GM10266 (cell line): ENCODE measurements at regions not wholly inside any gene's neighbourhood (a gene's known extent, or its start where the extent isn't known, plus 50 kb on each side); places are given as distances from the start of the nearest gene placed in this dataset.
"Not testable (repeated sequence)": the region's sequence is repeated elsewhere in the genome, so short reads cannot be mapped to it uniquely, and the experiment has no call there.

Experiments
- DNase-seq: peaks from one replicate; pipeline ENCODE4 v3.0.0; 2012; ENCODE audit errors: extremely low spot score
- TF ChIP-seq, protein P1 (sequence below): IDR thresholded peaks from 2 replicates; pipeline ENCODE4 v1.5.1; 2012; ENCODE audit warnings: mild to moderate bottlenecking, low read depth; ENCODE audit not compliant: control insufficient read depth, insufficient read depth; ENCODE audit errors: missing control alignments

DNA sequence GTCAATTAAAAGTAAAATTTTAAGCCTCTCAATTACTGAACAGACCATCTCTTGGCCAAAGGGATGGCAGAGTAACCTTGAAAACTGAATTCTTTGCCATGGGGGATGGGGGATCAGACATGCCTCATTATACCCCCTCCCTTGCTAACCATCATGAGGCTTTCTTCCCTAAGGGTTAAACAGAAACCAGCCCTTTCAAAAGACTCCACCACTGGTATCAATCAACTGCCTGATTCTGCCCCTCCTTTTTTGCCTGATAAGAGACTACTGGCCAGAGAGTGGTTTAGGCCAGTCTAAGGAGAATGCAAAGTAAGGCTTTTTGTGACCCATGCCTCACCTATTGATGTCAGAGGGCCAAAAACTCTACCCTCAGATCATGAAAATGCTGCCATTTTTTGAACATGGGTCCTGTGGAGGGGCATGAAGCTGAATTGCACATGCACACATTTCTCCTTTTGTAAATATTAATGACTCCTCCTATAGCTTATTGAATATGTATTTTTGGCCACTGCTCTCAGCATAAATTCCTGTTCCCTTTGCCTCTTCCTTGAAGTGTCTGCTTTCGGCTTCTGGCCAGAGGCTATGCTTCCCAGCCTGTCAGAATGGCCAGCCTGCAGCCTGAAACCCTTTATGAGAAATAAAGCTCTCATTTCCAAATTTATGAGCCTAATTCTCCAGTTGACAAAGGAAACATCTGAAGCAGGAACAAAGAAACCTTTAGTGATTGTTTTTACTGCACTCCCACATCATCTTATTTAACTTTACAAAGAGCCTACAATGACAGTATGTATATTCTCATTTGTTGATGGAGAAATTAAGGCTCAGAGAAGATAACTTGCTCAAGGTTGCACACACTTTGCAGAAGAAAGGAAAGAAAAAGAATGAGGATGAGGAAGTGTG lies 270.7 kb upstream of the CELF4 start:
- no peak for DNase-seq

DNA sequence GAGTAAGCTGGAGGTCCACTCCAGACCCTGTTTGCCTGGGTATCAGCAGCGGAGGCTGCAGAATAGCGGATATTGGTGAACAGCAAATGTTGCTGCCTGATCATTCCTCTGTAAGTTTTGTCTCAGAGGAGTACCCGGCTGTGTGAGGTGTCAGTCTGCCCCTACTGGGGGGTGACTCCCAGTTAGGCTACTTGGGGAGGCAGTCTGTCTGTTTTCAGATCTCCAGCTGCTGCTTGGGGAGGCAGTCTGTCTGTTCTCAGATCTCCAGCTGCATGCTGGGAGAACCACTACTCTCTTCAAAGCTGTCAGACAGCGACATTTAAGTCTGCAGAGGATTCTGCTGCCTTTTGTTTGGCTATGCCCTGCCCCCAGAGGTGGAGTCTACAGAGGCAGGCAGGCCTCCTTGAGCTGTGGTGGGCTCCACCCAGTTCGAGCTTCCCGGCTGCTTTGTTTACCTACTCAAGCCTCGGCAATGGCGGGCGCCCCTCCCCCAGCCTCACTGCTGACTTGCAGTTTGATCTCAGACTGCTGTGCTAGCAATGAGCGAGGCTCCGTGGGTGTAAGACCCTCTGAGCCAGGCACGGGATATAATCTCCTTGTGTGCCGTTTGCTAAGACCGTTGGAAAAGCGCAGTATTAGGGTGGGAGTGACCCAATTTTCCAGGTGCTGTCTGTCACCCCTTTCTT lies 266.6 kb upstream of the CELF4 start:
- DNase-seq = not testable (repeated sequence)

More for the DNA sequence above, 270.7 kb upstream of the CELF4 start:
- TF ChIP-seq, protein P1, sequence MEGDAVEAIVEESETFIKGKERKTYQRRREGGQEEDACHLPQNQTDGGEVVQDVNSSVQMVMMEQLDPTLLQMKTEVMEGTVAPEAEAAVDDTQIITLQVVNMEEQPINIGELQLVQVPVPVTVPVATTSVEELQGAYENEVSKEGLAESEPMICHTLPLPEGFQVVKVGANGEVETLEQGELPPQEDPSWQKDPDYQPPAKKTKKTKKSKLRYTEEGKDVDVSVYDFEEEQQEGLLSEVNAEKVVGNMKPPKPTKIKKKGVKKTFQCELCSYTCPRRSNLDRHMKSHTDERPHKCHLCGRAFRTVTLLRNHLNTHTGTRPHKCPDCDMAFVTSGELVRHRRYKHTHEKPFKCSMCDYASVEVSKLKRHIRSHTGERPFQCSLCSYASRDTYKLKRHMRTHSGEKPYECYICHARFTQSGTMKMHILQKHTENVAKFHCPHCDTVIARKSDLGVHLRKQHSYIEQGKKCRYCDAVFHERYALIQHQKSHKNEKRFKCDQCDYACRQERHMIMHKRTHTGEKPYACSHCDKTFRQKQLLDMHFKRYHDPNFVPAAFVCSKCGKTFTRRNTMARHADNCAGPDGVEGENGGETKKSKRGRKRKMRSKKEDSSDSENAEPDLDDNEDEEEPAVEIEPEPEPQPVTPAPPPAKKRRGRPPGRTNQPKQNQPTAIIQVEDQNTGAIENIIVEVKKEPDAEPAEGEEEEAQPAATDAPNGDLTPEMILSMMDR = no peak

DNA sequence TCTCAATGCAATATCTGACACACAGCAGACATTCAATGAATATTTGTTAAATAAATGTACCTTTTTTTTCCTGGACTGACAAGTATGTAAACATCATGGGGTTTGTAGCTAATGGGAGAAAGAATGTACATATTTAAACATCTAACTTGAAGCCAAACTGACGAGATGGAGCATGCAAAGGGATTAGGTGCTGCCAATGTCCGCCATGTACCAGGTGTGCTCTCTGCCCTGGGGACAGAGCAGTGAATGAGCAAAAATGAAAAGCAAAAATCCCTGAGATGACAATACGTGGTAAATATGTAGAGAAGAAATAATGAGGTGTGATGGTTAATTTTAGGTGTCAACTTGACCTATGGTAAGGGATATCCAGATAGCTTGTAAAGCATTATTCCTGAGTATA lies 247.4 kb upstream of the CELF4 start:
- TF ChIP-seq, protein P1 = no peak
- DNase-seq = no peak

DNA sequence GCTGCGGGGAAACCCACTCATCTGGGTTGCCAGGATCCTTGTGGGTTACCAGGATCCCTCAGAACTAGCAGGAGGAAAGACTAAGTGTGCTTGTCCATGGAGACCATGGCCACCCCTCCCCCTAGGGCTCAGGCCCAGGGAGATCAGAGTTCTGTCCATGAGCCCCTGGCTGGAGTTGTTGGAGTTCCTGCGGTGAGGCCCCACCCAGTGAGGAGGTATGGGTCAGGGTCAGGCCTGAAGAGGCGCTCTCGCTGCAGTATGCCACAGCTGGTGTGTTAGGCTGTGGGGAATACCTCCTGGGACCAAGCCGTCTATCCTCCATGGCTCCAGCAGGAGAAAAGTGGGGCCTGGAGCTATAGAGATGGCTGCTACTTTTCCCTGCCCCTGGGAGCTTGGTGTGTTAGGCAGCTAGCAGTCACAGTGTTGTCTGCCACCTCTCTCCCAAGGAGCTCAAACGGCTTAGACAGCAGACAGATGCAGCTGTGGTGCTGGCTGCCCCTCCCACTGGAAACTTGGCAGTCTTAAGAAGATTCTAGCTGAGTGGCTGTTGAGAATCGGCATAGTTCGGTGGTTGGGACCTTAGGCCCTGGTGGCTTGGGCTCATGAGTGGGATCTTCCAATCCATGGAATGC lies 240.3 kb upstream of the CELF4 start:
- DNase-seq = no peak
- TF ChIP-seq, protein P1 = no peak

DNA sequence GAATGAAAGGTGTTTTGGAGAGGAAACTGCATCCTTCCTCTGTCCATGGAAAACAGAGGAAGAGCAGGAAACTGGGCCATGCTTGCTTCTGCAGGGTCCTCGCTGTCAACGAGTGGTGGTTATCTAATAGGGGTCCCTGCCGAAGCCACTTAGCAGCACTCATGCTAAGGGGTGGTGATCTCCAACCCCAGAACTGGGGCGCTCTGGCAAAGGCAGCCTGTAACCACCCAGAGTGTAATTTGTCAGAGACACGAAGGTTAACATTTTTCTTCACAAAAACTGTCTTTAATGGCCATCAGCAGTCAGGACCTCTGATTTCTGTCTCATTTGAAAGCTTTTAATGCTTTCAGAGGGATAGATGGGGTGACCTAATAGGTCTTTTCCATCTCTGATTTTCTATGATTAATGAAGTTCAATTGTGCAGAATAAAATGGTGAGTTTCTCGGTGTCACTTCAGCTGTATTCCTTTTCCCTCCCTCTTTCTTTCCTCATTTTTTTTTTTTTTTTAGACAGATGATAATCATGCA lies 231.3 kb upstream of the CELF4 start:
- no peak for DNase-seq
- TF ChIP-seq, protein P1 = no peak

DNA sequence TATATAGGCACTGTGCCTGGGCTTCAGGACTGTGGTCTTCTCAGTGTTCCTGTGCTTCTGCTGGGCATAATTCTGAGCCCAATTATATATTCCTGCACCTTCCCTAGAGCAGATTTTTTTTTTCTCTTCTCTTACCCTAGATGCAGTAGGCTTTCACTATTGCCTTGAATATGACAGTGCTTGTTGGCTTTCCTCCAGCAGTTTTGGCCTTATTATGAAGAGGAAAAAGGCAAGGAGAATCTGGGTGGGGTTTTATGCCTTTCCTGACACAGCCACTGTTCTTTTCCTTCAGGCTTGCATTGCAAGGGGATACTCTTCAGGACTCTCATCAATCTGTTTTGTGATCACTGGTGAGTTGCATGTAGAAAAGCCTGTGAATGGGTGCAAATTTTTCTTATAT lies 221.9 kb upstream of the CELF4 start:
- TF ChIP-seq, protein P1 = no peak
- no peak for DNase-seq

DNA sequence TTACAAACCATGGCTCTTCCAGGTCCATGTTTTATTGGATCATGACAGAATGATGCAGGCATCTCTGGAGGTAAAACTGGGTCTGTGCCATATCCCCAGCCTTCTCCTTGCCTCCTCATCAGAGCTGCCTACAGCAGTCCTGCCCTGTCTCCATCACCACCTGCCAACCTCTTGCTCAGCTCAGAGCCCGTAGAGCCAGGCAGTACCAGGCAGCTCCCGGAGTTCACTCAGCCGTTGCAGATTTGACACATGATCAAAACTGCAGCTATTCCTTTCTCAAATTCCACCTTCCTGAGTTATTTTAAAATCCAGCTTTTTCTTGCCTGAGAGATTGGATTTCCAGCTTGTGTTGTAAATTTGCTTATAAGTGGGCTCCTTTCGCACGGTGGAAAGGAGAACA lies 218.2 kb upstream of the CELF4 start:
- TF ChIP-seq, protein P1 = no peak

More for the DNA sequence above, 218.2 kb upstream of the CELF4 start:
- no peak for DNase-seq
